UCSD-AML1 (cell line): ENCODE measurements at regions not wholly inside any gene's neighbourhood (a gene's known extent, or its start where the extent isn't known, plus 50 kb on each side); places are given as distances from the start of the nearest gene placed in this dataset.

Experiments
- DNase-seq: peaks from one replicate; lab custom pipeline; 2025; ENCODE audit not compliant: unreplicated experiment; lab: John Stamatoyannopoulos, UW

- DNase-seq, result no peak
These were observed 467.3 kb downstream of the C6orf118 start for GRCh38 chr6:164842085-164842484.

- DNase-seq, result no peak
These were observed 471.3 kb downstream of the C6orf118 start for GRCh38 chr6:164838068-164838615.

- no peak for DNase-seq
These were observed 472.9 kb downstream of the C6orf118 start for GRCh38 chr6:164836486-164836885.

DNA sequence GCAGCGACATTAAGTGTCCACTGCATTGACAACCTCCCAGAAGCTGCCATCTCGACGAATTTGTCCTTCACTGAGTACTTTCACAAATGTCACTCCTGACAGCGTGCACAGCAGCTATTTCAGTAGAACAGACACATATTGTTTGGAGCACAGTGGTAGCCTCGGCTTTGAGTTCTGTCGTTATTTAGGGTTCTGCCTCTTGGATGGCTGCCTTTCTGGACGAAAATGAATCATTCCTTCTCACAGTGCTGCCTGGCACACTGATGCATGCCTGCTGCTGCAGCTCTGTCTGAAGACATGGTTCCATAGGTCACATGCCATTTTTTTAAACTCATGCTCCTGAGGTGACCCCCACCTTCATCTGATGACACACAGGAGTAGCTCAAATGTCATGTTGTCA is 477.0 kb downstream of the C6orf118 start:
- no peak for DNase-seq

GRCh38 chr6:164827537-164827936 is 481.9 kb downstream of the C6orf118 start:
- DNase-seq, result no peak

DNA sequence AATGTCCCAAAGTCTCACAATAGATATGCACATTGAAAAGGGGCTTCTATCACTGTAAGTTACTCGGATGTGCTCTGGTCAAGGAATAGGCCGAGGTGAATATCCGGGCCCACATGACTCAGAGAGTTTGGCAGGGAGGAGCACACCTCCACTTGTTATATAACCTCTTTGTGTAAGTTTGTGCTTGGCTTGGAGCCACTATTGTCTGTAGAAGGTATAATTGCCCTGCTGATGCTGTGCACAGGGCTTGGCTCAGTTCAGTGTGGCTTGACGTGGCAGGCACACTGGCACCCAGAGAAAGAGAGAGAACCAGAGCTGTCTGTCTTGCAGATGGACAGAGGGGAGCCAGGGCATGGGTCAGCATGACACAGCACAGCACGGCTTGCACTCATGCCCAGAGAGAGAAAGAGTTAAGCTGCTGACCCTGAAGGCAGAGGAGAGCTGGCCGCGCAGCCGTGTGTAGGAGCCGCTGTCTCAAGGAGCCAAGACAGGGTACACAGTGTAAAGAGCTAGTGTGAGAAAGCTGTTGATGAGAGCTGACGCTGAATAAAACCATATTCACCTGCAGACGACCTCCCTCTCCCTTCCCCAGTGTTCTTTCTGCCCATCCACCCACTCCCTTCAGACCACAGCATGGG is 482.5 kb downstream of the C6orf118 start:
- DNase-seq, result no peak

DNA sequence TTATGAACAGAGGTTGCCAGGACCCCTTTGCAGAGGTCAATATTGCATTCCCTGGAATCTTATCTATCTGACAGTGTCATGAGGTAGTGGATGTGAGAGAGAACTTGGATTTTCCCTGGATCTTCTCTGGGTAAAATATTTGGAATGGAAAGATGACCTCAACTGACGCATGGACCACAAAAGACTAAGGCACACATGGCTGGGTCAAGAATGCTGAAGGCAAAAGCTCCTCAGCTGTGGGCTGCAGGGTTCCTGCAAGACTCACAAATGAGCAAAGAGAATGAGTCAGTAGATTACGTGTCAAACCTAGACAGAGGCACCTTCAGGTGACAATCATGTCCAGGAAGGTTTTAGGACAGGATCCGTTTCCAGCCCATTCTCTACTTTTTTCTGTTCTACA is 484.0 kb downstream of the C6orf118 start:
- no peak for DNase-seq

DNA sequence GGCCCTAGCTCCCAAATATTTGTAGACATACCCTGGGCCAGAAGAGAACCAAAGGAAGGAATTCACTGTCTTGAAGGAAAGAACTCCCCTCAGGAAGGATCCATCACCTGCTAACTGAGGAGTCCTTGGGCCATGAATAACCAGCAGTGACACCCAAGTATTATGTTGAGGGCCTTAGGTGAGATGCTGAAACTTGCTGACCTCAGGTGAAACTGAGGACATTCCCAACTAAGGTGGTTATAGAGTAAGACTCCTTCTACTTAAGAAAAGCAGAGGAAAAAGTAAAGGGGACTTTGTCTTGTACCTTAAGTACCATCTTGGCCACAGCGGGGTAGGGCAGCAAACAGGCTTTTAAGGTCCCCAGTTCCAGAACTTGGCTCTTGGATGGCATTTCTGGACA is 491.7 kb downstream of the C6orf118 start:
- no peak for DNase-seq

- no peak for DNase-seq
These were observed 496.7 kb downstream of the C6orf118 start for GRCh38 chr6:164812706-164813105.

DNA sequence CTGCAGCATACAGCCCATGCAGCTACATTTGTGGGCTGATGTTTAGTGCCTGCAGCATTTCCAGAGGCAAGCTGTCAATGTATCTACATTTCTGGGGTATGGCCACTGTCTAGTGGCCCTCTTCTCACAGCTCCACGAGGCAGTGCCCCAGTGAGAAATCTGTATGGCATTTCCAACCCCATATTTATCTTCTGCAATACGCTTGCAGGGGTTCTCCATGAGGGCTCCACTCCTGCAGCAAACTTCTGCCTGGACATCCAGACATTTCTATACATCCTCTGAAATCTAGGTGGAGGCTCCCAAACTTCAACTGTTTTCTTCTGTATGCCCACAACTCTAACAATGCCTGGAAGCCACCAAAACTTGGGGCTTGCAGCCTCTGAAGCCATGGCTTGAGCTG is 502.3 kb downstream of the C6orf118 start:
- DNase-seq, result no peak

DNA sequence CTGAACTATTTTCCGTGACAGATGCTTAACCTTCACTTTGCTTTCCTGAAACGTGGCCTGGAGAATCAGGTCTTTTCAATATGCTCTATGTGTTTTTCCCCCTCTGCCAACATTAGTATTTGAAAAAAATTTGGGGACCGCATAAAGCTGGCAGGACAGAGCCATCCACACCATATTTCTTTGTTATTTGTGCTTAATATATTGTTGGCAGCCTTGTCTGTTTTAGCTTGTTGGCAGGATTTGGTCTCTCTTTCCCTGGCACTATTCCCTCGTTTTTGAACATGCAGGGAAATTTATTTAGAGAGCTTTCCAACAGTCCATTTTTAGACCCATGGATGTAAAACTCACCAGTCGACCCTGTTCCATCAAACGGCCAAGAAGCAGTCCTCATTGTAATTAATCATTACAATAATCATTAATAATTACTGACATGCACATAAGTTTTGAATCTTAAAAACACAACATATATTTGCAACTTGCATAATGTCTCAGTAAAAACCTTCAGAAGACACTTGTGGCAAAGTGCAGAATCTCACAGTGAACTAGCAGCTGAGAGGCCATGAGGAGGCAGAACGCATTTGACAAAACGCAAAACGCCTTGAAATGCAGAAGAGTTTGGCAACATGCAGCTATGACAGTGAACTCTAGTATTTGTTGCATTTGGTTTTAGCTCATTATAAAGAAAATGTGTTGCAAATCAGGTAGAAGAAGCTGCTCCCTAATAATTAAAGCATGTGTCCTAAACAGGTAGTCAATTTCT is 514.2 kb downstream of the C6orf118 start:
- DNase-seq, result no peak

DNA sequence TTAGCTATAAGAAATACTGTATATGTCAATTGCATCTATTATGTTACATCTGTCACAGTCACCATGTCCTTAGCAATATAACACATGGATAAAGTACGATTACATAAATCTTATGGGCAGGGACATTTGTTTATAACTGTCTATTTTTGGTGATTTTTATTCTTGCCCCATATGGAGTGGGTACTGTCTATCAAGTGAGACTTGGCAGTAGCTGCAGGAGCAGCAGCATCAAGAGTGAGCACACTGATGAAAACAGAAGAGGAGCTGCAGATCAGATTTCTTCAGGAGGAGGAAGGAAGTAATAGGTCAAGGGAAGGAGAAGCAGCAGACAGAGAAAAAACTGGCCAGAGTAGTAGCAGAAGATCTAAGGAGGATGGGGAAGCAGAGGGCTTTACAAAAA is 516.7 kb downstream of the C6orf118 start:
- DNase-seq, result no peak

- no peak for DNase-seq
These were observed 517.9 kb downstream of the C6orf118 start for GRCh38 chr6:164791498-164791897.

- DNase-seq, result no peak
These were observed 545.6 kb downstream of the C6orf118 start for GRCh38 chr6:164763788-164764187.

DNA sequence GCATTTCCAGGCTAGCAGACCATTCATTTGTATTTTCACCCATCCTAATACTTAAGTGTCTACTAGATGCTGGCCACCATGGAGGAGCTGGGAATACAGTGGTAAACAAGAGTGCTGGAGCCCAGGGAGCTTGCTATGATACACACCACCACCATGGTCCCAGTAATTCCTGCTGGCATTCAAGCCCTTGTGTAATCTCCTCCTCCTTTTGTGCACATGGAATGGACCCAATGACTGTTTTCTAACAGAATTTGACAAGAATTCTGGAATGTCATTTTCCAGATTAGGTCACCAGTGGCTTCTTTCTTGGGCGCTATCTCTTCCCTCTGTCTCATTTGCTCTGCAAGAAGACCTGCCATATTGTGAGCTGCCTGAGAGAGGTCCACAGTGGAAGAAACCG is 552.0 kb downstream of the C6orf118 start:
- DNase-seq, result no peak

DNA sequence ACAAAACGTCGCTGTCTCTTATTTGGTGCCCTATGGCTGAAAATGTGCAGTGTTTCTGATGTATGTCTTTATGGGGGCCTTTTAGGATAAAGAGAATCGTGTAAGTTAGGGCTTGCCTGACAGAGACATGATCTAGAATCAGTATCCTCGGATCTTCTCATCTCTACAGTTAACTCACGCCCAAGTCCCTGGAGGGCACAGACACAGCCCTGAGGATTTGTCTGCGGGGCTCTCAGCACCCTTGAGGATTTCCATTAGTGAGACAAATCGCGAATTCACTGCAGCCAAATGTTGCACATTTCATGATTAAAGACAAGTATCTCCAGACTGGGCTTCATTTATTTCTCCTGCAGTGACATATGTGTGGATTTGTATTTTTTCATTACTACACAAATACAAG is 552.7 kb downstream of the C6orf118 start:
- no peak for DNase-seq

DNA sequence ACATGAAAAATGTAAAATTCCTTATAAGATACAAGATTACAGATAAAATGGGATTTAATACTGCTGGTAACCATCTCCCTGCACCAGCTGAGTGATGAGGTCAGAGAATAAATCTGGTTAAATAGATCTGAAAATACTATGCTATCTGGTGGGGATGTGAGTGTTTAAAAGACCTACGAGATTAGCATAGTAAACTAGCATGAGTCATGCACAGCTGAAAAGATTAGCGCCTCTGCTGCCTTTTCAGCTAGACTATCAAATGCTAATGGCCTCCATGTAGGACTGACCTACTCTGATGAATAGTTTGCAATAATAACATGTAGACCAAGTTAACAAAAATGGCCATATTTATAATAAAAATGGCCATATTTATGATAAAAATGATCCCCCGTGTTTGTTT is 553.3 kb downstream of the C6orf118 start:
- no peak for DNase-seq

DNA sequence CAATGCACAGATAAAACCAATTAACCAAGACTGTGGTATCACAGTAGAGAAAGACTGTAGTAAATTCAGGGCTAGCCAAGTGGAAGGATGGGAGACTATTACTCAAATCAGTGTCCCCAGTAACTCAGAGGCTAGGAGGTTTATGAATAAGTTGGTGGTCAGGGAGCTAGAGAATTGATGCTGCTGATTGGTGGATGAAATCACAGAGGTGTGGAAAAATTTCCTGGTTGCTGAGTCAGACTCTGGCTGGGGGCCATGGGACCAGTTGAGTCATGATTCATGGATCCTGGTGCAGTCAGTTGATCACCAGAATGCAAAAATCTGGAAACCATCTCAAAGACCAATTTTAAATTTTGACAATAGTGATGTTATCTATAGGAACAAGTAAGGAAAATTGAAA is 555.9 kb downstream of the C6orf118 start:
- no peak for DNase-seq

DNA sequence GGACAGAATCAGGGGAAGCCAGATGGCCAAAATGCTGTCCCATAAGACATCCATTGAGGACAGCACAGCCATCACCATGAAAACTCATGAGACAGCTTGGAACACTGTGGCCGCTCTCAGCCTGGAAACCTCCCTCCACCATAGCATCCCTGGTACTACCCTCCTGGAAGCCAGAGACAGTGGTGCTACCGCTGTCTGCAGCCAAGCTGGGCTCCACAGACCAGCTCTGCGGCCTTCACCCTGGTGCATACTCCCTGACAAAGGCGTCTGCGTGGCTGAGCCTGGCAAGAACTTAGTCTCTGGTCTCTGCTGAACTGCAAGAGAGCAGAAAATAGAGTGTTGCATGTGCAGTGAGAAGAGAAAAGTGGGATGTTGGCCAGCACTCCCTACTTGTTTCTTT is 558.0 kb downstream of the C6orf118 start:
- DNase-seq, result no peak

GRCh38 chr6:164750128-164750527 is 559.3 kb downstream of the C6orf118 start:
- DNase-seq, result no peak

GRCh38 chr6:164749221-164750064 is 560.0 kb downstream of the C6orf118 start:
- no peak for DNase-seq

GRCh38 chr6:164744301-164744700 is 565.1 kb downstream of the C6orf118 start:
- DNase-seq, result no peak
